Iris pigment epithelial cell (primary cell): ENCODE measurements at regions not wholly inside any gene's neighbourhood (a gene's known extent, or its start where the extent isn't known, plus 50 kb on each side); places are given as distances from the start of the nearest gene placed in this dataset.
A peak's percentile ranks its signal among the peaks of the same experiment; 100 is the strongest.
"Not testable (repeated sequence)": the region's sequence is repeated elsewhere in the genome, so short reads cannot be mapped to it uniquely, and the experiment has no call there.

Experiments
- DNase-seq: peaks from one replicate; pipeline ENCODE4 v3.0.0-alpha.2; 2011; ENCODE audit warnings: low read depth

GRCh38 chr9:36521148-36521547 is 51.5 kb upstream of the MELK start:
- DNase-seq = no peak

- DNase-seq = no peak
Observed at GRCh38 chr9:36517131-36517530, 55.6 kb upstream of the MELK start.

GRCh38 chr9:36504156-36504555 is 68.5 kb upstream of the MELK start:
- no peak for DNase-seq

GRCh38 chr9:36503172-36504088 is 69.3 kb upstream of the MELK start:
- DNase-seq = peak; percentile 9

GRCh38 chr9:36501727-36502126 is 71.0 kb upstream of the MELK start:
- DNase-seq = no peak

- not testable (repeated sequence) for DNase-seq
Observed at GRCh38 chr9:36500931-36501330, 71.8 kb upstream of the MELK start.

- no peak for DNase-seq
Observed at GRCh38 chr9:36499174-36499890, 73.4 kb upstream of the MELK start.

GRCh38 chr9:36493564-36493963 is 79.1 kb upstream of the MELK start:
- DNase-seq = not testable (repeated sequence)

- DNase-seq = peak; percentile 27
Observed at GRCh38 chr9:36492865-36493264, 79.8 kb upstream of the MELK start.

- no peak for DNase-seq
Observed at GRCh38 chr9:36489453-36489852, 83.2 kb upstream of the MELK start.

- DNase-seq = no peak
Observed at GRCh38 chr9:36488389-36488756, 84.3 kb upstream of the MELK start.

GRCh38 chr9:36487482-36488388 is 85.0 kb upstream of the MELK start:
- peak; percentile 93 for DNase-seq

GRCh38 chr9:36486933-36487481 is 85.7 kb upstream of the MELK start:
- peak; percentile 24 for DNase-seq

GRCh38 chr9:36486329-36486932 is 86.3 kb upstream of the MELK start:
- peak; percentile 22 for DNase-seq

- peak; percentile 4 for DNase-seq
Observed at GRCh38 chr9:36485647-36486328, 85.7 kb upstream of the RNF38 start.

GRCh38 chr9:36484124-36484523 is 84.1 kb upstream of the RNF38 start:
- DNase-seq = peak; percentile 62

GRCh38 chr9:36479101-36479500 is 79.0 kb upstream of the RNF38 start:
- DNase-seq = no peak

GRCh38 chr9:36471359-36471758 is 71.3 kb upstream of the RNF38 start:
- DNase-seq = peak; percentile 2

- peak; percentile 81 for DNase-seq
Observed at GRCh38 chr9:36470643-36471290, 70.7 kb upstream of the RNF38 start.

GRCh38 chr9:36463467-36463866 is 63.4 kb upstream of the RNF38 start:
- DNase-seq = no peak
